ENCODE measurements at regions not wholly inside any gene's neighbourhood (a gene's known extent, or its start where the extent isn't known, plus 50 kb on each side); places are given as distances from the start of the nearest gene placed in this dataset.
"Not testable (repeated sequence)": the region's sequence is repeated elsewhere in the genome, so short reads cannot be mapped to it uniquely, and the experiment has no call there.

- Histone ChIP-seq H3K4me2 (ENCODE audit: low read length) (no peak overlapping the region), H2AFZ (ENCODE audit: low read depth, low read length) (no peak overlapping the region), H3K36me3 (replicated peaks; ENCODE audit: low read depth, low read length) (no peaks in the 10 kb centered on the region)
These were observed 63.3 kb downstream of the POU4F1 start for GRCh38 chr13:78540058-78540457.

GRCh38 chr13:78526044-78526443, 77.3 kb downstream of the POU4F1 start:
- H3K79me2 ChIP-seq (ENCODE audit: low read length); H3K4me2 ChIP-seq (ENCODE audit: low read length); H3K36me3 ChIP-seq (replicated peaks; ENCODE audit: low read depth, low read length); H3K9me3 ChIP-seq (ENCODE audit: insufficient read depth, low read length); H3K27ac ChIP-seq (ENCODE audit: low read length); H3K4me3 ChIP-seq (ENCODE audit: low read length); H4K20me1 ChIP-seq (ENCODE audit: insufficient read depth, low read length); H2AFZ ChIP-seq (ENCODE audit: low read depth, low read length); H3K27me3 ChIP-seq (ENCODE audit: low read depth, low read length); H3K4me1 ChIP-seq (ENCODE audit: low read length); H3K9ac ChIP-seq (ENCODE audit: low read length): not testable (repeated sequence)

More at GRCh38 chr13:78540058-78540457, 63.3 kb downstream of the POU4F1 start:
- Histone ChIP-seq H3K4me1 (ENCODE audit: low read length) (no peaks in the 10 kb centered on the region), H3K79me2 (ENCODE audit: low read length) (no peaks in the 10 kb centered on the region), H3K9me3 (ENCODE audit: insufficient read depth, low read length) (no peaks in the 10 kb centered on the region), H4K20me1 (ENCODE audit: insufficient read depth, low read length) (no peaks in the 10 kb centered on the region), H3K27ac (ENCODE audit: low read length) (no peak overlapping the region), H3K27me3 (ENCODE audit: low read depth, low read length) (no peaks in the 10 kb centered on the region), H3K9ac (ENCODE audit: low read length) (no peak overlapping the region), H3K4me3 (ENCODE audit: low read length) (no peak overlapping the region)
- TF ChIP-seq EZH2phosphoT487 (IDR thresholded peaks at IDR 0.05; ENCODE audit: low read depth) = no peak
- TF ChIP-seq CTCF (IDR thresholded peaks at IDR 0.05; ENCODE audit: low read depth, low read length) = no peak

- H3K27ac ChIP-seq (ENCODE audit: low read length) = no peak overlapping the region
- H4K20me1 ChIP-seq (ENCODE audit: insufficient read depth, low read length) = no peaks in the 10 kb centered on the region
- H3K9ac ChIP-seq (ENCODE audit: low read length) = no peak overlapping the region
- no peaks in the 10 kb centered on the region for H3K9me3 ChIP-seq (ENCODE audit: insufficient read depth, low read length)
- no peak overlapping the region for H3K4me3 ChIP-seq (ENCODE audit: low read length)
- no peaks in the 10 kb centered on the region for H3K4me1 ChIP-seq (ENCODE audit: low read length)
- no peak overlapping the region for H3K4me2 ChIP-seq (ENCODE audit: low read length)
- no peaks in the 10 kb centered on the region for H3K27me3 ChIP-seq (ENCODE audit: low read depth, low read length)
- H2AFZ ChIP-seq (ENCODE audit: low read depth, low read length) = no peak overlapping the region
- no peaks in the 10 kb centered on the region for H3K79me2 ChIP-seq (ENCODE audit: low read length)
- H3K36me3 ChIP-seq (replicated peaks; ENCODE audit: low read depth, low read length) = no peaks in the 10 kb centered on the region
- TF ChIP-seq EZH2phosphoT487 (IDR thresholded peaks at IDR 0.05; ENCODE audit: low read depth) (no peak), CTCF (IDR thresholded peaks at IDR 0.05; ENCODE audit: low read depth, low read length) (no peak)
These were observed 78.4 kb downstream of the POU4F1 start for GRCh38 chr13:78524936-78525335.

GRCh38 chr13:78521091-78521490, 82.3 kb downstream of the POU4F1 start:
- no peaks in the 10 kb centered on the region for H4K20me1 ChIP-seq (ENCODE audit: insufficient read depth, low read length)
- H3K27ac ChIP-seq (ENCODE audit: low read length) = no peak overlapping the region
- H3K36me3 ChIP-seq (replicated peaks; ENCODE audit: low read depth, low read length) = no peaks in the 10 kb centered on the region
- no peak overlapping the region for H2AFZ ChIP-seq (ENCODE audit: low read depth, low read length)
- H3K4me3 ChIP-seq (ENCODE audit: low read length) = no peak overlapping the region
- H3K79me2 ChIP-seq (ENCODE audit: low read length) = no peaks in the 10 kb centered on the region
- H3K9me3 ChIP-seq (ENCODE audit: insufficient read depth, low read length) = no peaks in the 10 kb centered on the region
- no peak overlapping the region for H3K9ac ChIP-seq (ENCODE audit: low read length)
- no peaks in the 10 kb centered on the region for H3K27me3 ChIP-seq (ENCODE audit: low read depth, low read length)
- no peak for TF ChIP-seq CTCF (IDR thresholded peaks at IDR 0.05; ENCODE audit: low read depth, low read length)
- TF ChIP-seq EZH2phosphoT487 (IDR thresholded peaks at IDR 0.05; ENCODE audit: low read depth) = no peak
- no peak overlapping the region for H3K4me2 ChIP-seq (ENCODE audit: low read length)
- H3K4me1 ChIP-seq (ENCODE audit: low read length) = no peaks in the 10 kb centered on the region

GRCh38 chr13:78520425-78520824, 82.9 kb downstream of the POU4F1 start:
- no peak for TF ChIP-seq CTCF (IDR thresholded peaks at IDR 0.05; ENCODE audit: low read depth, low read length)
- TF ChIP-seq EZH2phosphoT487 (IDR thresholded peaks at IDR 0.05; ENCODE audit: low read depth) = no peak
- Histone ChIP-seq H3K36me3 (replicated peaks; ENCODE audit: low read depth, low read length) (no peaks in the 10 kb centered on the region), H3K27me3 (ENCODE audit: low read depth, low read length) (no peaks in the 10 kb centered on the region), H3K9me3 (ENCODE audit: insufficient read depth, low read length) (no peaks in the 10 kb centered on the region), H3K79me2 (ENCODE audit: low read length) (no peaks in the 10 kb centered on the region), H2AFZ (ENCODE audit: low read depth, low read length) (no peak overlapping the region), H3K4me2 (ENCODE audit: low read length) (no peak overlapping the region), H3K4me1 (ENCODE audit: low read length) (no peaks in the 10 kb centered on the region), H3K4me3 (ENCODE audit: low read length) (no peak overlapping the region), H3K9ac (ENCODE audit: low read length) (no peak overlapping the region), H4K20me1 (ENCODE audit: insufficient read depth, low read length) (no peaks in the 10 kb centered on the region), H3K27ac (ENCODE audit: low read length) (no peak overlapping the region)

- H3K4me2 ChIP-seq (ENCODE audit: low read length); H3K36me3 ChIP-seq (replicated peaks; ENCODE audit: low read depth, low read length); H3K9me3 ChIP-seq (ENCODE audit: insufficient read depth, low read length); H2AFZ ChIP-seq (ENCODE audit: low read depth, low read length); H3K79me2 ChIP-seq (ENCODE audit: low read length); H3K4me1 ChIP-seq (ENCODE audit: low read length); H3K27me3 ChIP-seq (ENCODE audit: low read depth, low read length); H3K4me3 ChIP-seq (ENCODE audit: low read length); H3K9ac ChIP-seq (ENCODE audit: low read length); H3K27ac ChIP-seq (ENCODE audit: low read length); H4K20me1 ChIP-seq (ENCODE audit: insufficient read depth, low read length): not testable (repeated sequence)
These were observed 84.9 kb downstream of the POU4F1 start for GRCh38 chr13:78518482-78518881.
